CD8-positive, alpha-beta memory T cell (primary cell): ENCODE measurements at regions not wholly inside any gene's neighbourhood (a gene's known extent, or its start where the extent isn't known, plus 50 kb on each side); places are given as distances from the start of the nearest gene placed in this dataset.

ENCODE experiments used
- CTCF ChIA-PET: fragments of 350-600 bp; sonication (Branson Sonifier 250); formaldehyde crosslinking; loops from one replicate; lab custom pipeline; 2021; ENCODE audit warnings: antibody characterized with exemption; lab: Charles Lee
- POLR2A ChIA-PET: fragments of 350-600 bp; sonication (Branson Sonifier 250); formaldehyde crosslinking; loops from one replicate; lab custom pipeline; 2021; ENCODE audit warnings: antibody characterized with exemption; lab: Charles Lee
- DNase-seq, 5 donors: peaks; one replicate each; pipeline versions ENCODE4 v3.0.0 to v3.0.0-alpha.2; 2020 to 2022; ENCODE audit warnings: mixed read lengths in 1 of 5
- H3K27ac ChIP-seq: one replicate; pipeline ENCODE4 v1.7.0; 2013; ENCODE audit warnings: low read depth, mild to moderate bottlenecking, low read length, moderate library complexity
- H3K27me3 ChIP-seq: 2 replicates; pipeline ENCODE4 v1.7.0; 2013; ENCODE audit warnings: low read length, mild to moderate bottlenecking; ENCODE audit not compliant: insufficient read depth, poor library complexity, severe bottlenecking
- H3K36me3 ChIP-seq: 2 replicates; pipeline ENCODE4 v1.7.0; 2013; ENCODE audit warnings: mild to moderate bottlenecking, low read length, moderate library complexity; ENCODE audit not compliant: insufficient read depth
- H3K4me1 ChIP-seq: 2 replicates; pipeline ENCODE4 v1.7.0; 2013; ENCODE audit warnings: mild to moderate bottlenecking, low read length, moderate library complexity; ENCODE audit not compliant: insufficient read depth
- H3K4me3 ChIP-seq: 2 replicates; pipeline ENCODE4 v1.7.0; 2013; ENCODE audit warnings: mild to moderate bottlenecking, low read length
- H3K9me3 ChIP-seq: 2 replicates; pipeline ENCODE4 v1.7.0; 2013; ENCODE audit warnings: mild to moderate bottlenecking, low read length
- H3K27ac Mint-ChIP-seq, 8 donors: one replicate each; pipeline ENCODE4 v1.8.0; 2020 to 2021; ENCODE audit warnings: mixed read lengths in 8 of 8, mild to moderate bottlenecking in 6 of 8, inconsistent platforms in 3 of 8, moderate library complexity in 3 of 8
- H3K27me3 Mint-ChIP-seq, 2 donors: one replicate each; pipeline ENCODE4 v1.8.0; 2020 to 2021; ENCODE audit warnings: mixed read lengths in 2 of 2, mild to moderate bottlenecking in 1 of 2, moderate library complexity in 1 of 2
- H3K36me3 Mint-ChIP-seq, 3 donors: one replicate each; pipeline ENCODE4 v1.8.0; 2020 to 2021; ENCODE audit warnings: mixed read lengths in 3 of 3, inconsistent platforms in 1 of 3, mild to moderate bottlenecking in 1 of 3
- H3K4me1 Mint-ChIP-seq, 3 donors: one replicate each; pipeline ENCODE4 v1.8.0; 2020 to 2021; ENCODE audit warnings: mixed read lengths in 3 of 3, inconsistent platforms in 1 of 3, mild to moderate bottlenecking in 1 of 3
- H3K4me3 Mint-ChIP-seq, 7 donors: one replicate each; pipeline ENCODE4 v1.8.0; 2020 to 2021; ENCODE audit warnings: mixed read lengths in 7 of 7, mild to moderate bottlenecking in 6 of 7, moderate library complexity in 4 of 7, inconsistent platforms in 2 of 7
- H3K9me3 Mint-ChIP-seq, 5 donors: one replicate each; pipeline ENCODE4 v1.8.0; 2020 to 2022; ENCODE audit warnings: mixed read lengths in 5 of 5, mild to moderate bottlenecking in 3 of 5, moderate library complexity in 2 of 5, inconsistent platforms in 1 of 5

DNA sequence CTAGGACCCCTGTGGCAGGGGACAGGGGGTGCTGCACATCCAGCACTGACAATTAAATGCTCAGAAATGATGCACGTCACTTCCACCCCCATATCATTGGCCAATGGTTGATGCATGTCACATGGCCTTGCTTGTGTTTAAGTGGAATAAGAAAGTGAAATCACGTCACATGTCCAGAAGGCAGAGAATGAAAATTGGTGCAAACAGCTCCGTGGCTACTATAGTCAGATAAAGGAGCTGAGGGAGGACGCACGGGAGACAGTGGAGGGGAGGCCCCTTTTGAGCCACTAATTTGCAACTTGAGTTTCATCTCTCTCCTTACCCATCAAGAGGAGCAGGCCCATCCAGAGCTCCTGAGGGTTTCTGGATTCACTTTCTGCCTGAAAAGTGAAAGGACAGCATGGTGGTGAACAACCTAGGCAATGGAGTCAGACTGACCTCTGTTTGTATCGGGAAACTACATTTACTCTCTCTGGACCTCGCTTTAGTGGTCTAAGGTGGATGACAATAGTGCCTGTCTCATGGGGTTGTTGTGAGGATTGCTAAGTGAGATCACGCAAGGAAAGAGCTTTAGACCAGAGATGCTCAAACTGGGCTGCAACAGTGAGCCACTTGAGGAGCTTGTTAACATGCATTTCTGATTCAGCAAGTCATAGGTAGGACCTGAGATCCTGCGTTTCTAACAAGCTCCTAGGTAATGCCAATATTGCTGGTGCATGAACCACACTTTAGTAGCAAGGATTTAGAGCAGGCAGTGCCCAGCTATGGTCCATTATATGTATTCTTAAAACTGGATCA is 133.9 kb upstream of the ADRA1B start:
- POLR2A ChIA-PET, result no interaction called here

DNA sequence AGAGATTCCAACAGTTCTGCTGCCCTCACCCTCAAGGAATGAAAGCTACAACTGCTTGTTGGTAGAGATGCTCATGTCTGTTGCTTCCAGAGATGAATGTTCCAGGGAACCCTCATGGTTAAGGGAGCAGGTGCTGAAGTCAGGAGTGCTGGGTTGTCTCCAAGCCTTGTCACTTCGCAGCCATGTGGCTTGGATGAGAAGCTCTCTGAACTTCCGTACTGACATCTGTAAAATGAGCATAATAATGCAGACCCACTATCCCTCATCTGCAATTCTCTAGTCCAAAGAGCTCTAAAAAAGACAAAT is 133.3 kb upstream of the ADRA1B start:
- no peaks in the 10 kb centered on the region for H3K4me1 ChIP-seq
- peaks cover 4 to 21% of the 10 kb centered on the region in 2 donors for H3K27me3 Mint-ChIP-seq
- no peak overlapping the region for H3K4me3 Mint-ChIP-seq
- H3K9me3 ChIP-seq, result no peaks in the 10 kb centered on the region
- no peak overlapping the region for H3K27ac ChIP-seq
- no peaks in the 10 kb centered on the region for H3K27me3 ChIP-seq
- no peaks in the 10 kb centered on the region for H3K9me3 Mint-ChIP-seq
- no peak overlapping the region for H3K4me3 ChIP-seq
- H3K36me3 Mint-ChIP-seq, result no peaks in the 10 kb centered on the region
- ChIA-PET CTCF (no interaction called here), POLR2A (no interaction called here)
- H3K36me3 ChIP-seq, result no peaks in the 10 kb centered on the region
- no peaks in the 10 kb centered on the region for H3K4me1 Mint-ChIP-seq
- DNase-seq, result no peak
- no peak overlapping the region for H3K27ac Mint-ChIP-seq

More for the DNA sequence above, 133.9 kb upstream of the ADRA1B start:
- H3K27me3 ChIP-seq, result no peaks in the 10 kb centered on the region
- no peaks in the 10 kb centered on the region for H3K4me1 Mint-ChIP-seq
- H3K9me3 ChIP-seq, result no peaks in the 10 kb centered on the region
- H3K4me3 ChIP-seq, result no peak overlapping the region
- no peak overlapping the region for H3K27ac ChIP-seq
- CTCF ChIA-PET, result no interaction called here
- H3K27me3 Mint-ChIP-seq, result peaks cover 0 to 17% of the 10 kb centered on the region in 2 donors
- H3K4me1 ChIP-seq, result no peaks in the 10 kb centered on the region
- no peaks in the 10 kb centered on the region for H3K36me3 ChIP-seq
- H3K4me3 Mint-ChIP-seq, result no peak overlapping the region
- no peaks in the 10 kb centered on the region for H3K36me3 Mint-ChIP-seq
- no peak for DNase-seq
- H3K9me3 Mint-ChIP-seq, result no peaks in the 10 kb centered on the region
- no peak overlapping the region for H3K27ac Mint-ChIP-seq

DNA sequence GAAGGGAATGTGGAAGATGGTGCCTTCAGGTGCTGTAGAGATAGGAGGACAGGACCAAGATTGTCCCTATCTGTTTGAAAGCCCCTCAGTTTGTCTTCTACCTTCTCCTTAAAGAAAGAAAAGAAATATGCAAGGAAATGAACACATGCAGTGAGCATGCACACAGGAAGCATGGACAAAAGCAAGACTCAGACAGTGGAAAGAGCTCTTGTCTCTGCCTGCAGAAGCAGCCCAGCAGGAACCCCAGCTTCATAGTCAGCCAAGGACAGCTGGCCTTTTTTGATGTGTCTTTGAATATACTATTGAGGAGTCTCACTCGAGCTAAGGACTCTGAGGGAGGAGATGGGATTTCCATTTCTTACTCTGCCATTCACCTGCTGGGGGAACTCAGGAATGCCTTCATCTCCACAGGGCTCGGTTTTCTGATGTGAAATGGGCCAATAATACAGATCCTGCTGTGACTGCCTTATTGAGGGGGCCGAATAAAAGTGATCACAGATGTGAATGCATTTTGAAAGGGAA is 132.5 kb upstream of the ADRA1B start:
- no peaks in the 10 kb centered on the region for H3K9me3 Mint-ChIP-seq
- Histone ChIP-seq H3K4me3 (no peak overlapping the region), H3K9me3 (no peaks in the 10 kb centered on the region), H3K27ac (no peak overlapping the region), H3K4me1 (no peaks in the 10 kb centered on the region), H3K36me3 (no peaks in the 10 kb centered on the region), H3K27me3 (no peaks in the 10 kb centered on the region)
- POLR2A ChIA-PET, result no interaction called here
- H3K36me3 Mint-ChIP-seq, result no peaks in the 10 kb centered on the region
- no peak overlapping the region for H3K4me3 Mint-ChIP-seq
- peaks cover 5 to 21% of the 10 kb centered on the region in 2 donors for H3K27me3 Mint-ChIP-seq
- DNase-seq, result no peak
- no peaks in the 10 kb centered on the region for H3K4me1 Mint-ChIP-seq
- CTCF ChIA-PET, result no interaction called here
- H3K27ac Mint-ChIP-seq, result no peak overlapping the region

DNA sequence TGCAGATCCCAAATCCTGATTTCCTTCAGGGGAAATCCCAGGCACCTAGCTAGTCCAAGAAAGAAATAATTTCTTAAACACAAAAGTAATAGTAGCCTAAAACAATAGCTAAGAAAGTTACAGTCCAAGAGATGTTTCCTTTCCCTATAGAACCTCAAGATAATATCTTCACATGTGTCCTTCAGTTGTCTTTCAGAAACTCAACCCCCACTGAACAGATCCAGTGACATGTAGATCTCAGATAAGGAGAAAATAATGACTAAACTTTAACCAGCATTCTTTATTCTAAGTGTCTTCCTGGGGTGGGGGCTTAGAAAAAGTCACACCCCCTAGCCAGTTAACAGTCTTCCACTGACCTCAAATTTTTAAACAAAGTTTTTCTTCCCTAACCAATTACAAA is 131.3 kb upstream of the ADRA1B start:
- Histone ChIP-seq H3K27ac (no peak overlapping the region), H3K27me3 (no peaks in the 10 kb centered on the region), H3K4me3 (no peak overlapping the region), H3K4me1 (no peaks in the 10 kb centered on the region), H3K36me3 (no peaks in the 10 kb centered on the region), H3K9me3 (no peaks in the 10 kb centered on the region)
- H3K4me3 Mint-ChIP-seq, result no peak overlapping the region
- no peaks in the 10 kb centered on the region for H3K4me1 Mint-ChIP-seq
- ChIA-PET CTCF (no interaction called here), POLR2A (no interaction called here)
- H3K9me3 Mint-ChIP-seq, result no peaks in the 10 kb centered on the region
- peaks cover 5 to 24% of the 10 kb centered on the region in 2 donors for H3K27me3 Mint-ChIP-seq
- H3K27ac Mint-ChIP-seq, result no peak overlapping the region
- no peaks in the 10 kb centered on the region for H3K36me3 Mint-ChIP-seq
- no peak for DNase-seq

DNA sequence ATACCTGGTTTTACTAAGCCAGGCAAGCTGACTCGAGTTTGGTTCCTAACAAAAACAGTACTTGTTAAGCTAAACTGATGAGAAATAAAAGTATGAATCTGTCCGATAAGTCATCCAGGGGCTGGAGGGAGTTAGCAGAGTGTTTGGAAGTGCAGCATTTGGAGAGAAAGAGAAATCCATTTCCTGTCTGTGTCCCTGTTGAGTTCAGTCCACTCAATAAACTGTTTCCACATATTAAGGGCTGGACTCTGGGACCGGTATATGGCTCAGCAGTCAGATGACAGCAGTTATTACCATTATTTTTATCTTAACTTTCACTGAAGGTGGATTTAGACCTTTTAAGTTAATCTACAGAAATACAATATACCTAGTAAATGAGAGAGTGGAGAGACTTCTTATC is 130.6 kb upstream of the ADRA1B start:
- Mint-ChIP-seq H3K36me3 (no peaks in the 10 kb centered on the region), H3K27ac (no peak overlapping the region), H3K9me3 (no peaks in the 10 kb centered on the region), H3K27me3 (peaks cover 5 to 26% of the 10 kb centered on the region in 2 donors), H3K4me1 (no peaks in the 10 kb centered on the region), H3K4me3 (no peak overlapping the region)
- no peak overlapping the region for H3K4me3 ChIP-seq
- no peak for DNase-seq
- H3K27ac ChIP-seq, result no peak overlapping the region
- no peaks in the 10 kb centered on the region for H3K4me1 ChIP-seq
- ChIA-PET CTCF (no interaction called here), POLR2A (no interaction called here)
- no peaks in the 10 kb centered on the region for H3K27me3 ChIP-seq
- no peaks in the 10 kb centered on the region for H3K9me3 ChIP-seq
- H3K36me3 ChIP-seq, result no peaks in the 10 kb centered on the region

DNA sequence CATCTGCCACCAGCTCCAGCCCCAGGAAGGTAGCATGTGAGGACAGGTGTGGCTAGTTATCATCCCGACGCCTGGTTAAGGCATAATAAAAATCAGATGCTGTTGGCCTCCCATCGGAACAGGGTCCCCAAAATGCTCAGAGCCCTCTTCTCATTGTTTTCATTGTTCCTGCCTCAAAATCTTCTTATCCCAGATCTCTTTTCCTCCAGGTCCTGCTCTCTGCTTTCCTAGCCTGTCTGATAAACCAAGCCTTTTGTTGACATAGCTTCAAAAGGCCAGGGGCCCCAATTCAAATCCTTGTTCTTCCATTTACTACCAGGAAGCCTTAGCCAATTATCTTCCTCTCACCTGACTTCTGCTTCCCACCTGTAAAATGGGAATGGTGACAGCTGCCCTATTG is 130.1 kb upstream of the ADRA1B start:
- H3K4me3 Mint-ChIP-seq, result no peak overlapping the region
- no peaks in the 10 kb centered on the region for H3K9me3 ChIP-seq
- ChIA-PET POLR2A (no interaction called here), CTCF (no interaction called here)
- H3K36me3 ChIP-seq, result no peaks in the 10 kb centered on the region
- no peak overlapping the region for H3K4me3 ChIP-seq
- no peak for DNase-seq
- H3K4me1 ChIP-seq, result no peaks in the 10 kb centered on the region
- no peaks in the 10 kb centered on the region for H3K9me3 Mint-ChIP-seq
- H3K27ac Mint-ChIP-seq, result no peak overlapping the region
- no peaks in the 10 kb centered on the region for H3K36me3 Mint-ChIP-seq
- H3K27me3 Mint-ChIP-seq, result peaks cover 5 to 28% of the 10 kb centered on the region in 2 donors
- no peak overlapping the region for H3K27ac ChIP-seq
- no peaks in the 10 kb centered on the region for H3K4me1 Mint-ChIP-seq
- no peaks in the 10 kb centered on the region for H3K27me3 ChIP-seq

DNA sequence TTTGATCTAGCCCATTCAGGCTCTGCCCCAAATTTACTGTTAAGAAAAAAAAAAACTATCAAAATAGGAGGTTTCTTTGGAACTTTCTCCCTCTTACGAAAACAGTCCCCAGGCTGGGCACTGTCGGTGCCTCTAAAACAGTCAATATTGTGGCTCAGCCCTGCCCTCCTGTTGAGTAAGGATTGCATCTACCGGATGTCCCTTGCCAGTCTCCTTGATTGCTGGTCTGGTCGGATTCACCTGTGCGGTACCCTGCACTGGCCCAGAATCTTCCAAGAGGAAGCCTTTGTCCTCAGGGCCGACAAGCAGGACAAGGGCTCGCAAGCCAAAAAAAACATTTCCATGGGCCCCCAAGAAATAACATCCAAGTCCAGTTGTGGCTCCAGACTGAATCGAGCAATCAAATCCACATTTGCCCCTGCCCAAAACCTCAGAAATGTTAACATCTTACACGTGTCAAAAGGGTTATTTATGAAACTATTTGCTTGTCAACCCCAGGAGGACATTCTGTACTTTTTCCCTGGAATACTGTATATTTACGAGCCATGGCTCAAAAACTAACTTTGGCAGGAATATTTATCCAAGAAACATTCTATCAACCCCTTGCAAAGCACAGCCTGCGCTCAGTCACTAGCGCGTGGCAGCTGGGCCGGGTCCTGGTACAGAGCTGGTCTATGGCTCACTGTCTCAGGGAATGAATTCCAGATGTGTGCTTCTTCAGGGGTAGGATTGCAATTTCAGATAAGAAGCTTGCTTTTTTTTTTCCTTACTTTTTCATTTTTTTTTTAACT is 129.2 kb upstream of the ADRA1B start:
- ChIA-PET POLR2A (no interaction called here), CTCF (no interaction called here)
- no peaks in the 10 kb centered on the region for H3K4me1 ChIP-seq
- Mint-ChIP-seq H3K36me3 (no peaks in the 10 kb centered on the region), H3K9me3 (no peaks in the 10 kb centered on the region), H3K27me3 (peaks cover 5 to 28% of the 10 kb centered on the region in 2 donors), H3K27ac (no peak overlapping the region), H3K4me1 (no peaks in the 10 kb centered on the region), H3K4me3 (no peak overlapping the region)
- H3K9me3 ChIP-seq, result no peaks in the 10 kb centered on the region
- no peaks in the 10 kb centered on the region for H3K27me3 ChIP-seq
- H3K27ac ChIP-seq, result no peak overlapping the region
- no peaks in the 10 kb centered on the region for H3K36me3 ChIP-seq
- no peak overlapping the region for H3K4me3 ChIP-seq
- DNase-seq, result no peak

DNA sequence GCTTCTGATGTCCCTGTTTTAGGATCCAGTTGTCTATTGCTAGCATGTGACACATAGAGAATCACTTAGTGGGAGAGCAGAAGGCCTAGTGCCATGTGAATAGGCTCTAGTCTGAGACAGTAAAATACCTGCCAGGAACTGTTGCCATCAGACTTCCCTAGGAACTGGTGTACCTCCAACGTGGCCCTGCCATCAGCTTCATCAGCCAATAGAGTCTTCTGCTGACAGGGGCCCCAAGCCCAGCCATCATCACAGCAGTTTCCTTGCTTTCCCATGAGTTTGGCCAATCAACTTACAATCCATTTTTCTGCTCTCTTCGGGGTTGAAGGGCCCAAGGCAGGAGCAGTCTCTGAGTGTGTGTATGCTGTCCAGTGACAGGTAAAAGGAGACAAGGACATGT is 128.4 kb upstream of the ADRA1B start:
- no peak overlapping the region for H3K4me3 Mint-ChIP-seq
- no peak for DNase-seq
- POLR2A ChIA-PET, result no interaction called here
- H3K36me3 Mint-ChIP-seq, result no peaks in the 10 kb centered on the region
- Histone ChIP-seq H3K27ac (no peak overlapping the region), H3K27me3 (no peaks in the 10 kb centered on the region), H3K4me3 (no peak overlapping the region), H3K4me1 (no peaks in the 10 kb centered on the region), H3K9me3 (no peaks in the 10 kb centered on the region), H3K36me3 (no peaks in the 10 kb centered on the region)
- no peak overlapping the region for H3K27ac Mint-ChIP-seq
- peaks cover 5 to 28% of the 10 kb centered on the region in 2 donors for H3K27me3 Mint-ChIP-seq
- no peaks in the 10 kb centered on the region for H3K9me3 Mint-ChIP-seq
- H3K4me1 Mint-ChIP-seq, result no peaks in the 10 kb centered on the region
- CTCF ChIA-PET, result no interaction called here
